Coronary artery (tissue), 2 donors: ENCODE measurements at regions not wholly inside any gene's neighbourhood (a gene's known extent, or its start where the extent isn't known, plus 50 kb on each side); places are given as distances from the start of the nearest gene placed in this dataset.

ENCODE experiments used
- DNase-seq: peaks from one replicate; pipeline ENCODE4 v3.0.0-alpha.2; 2017; ENCODE audit warnings: low spot score
- H3K27ac ChIP-seq, 2 donors: fragments of 200-600 bp; sonication (generic); one replicate each; pipeline ENCODE4 v1.5.1; 2016 to 2019
- H3K4me3 ChIP-seq: fragments of 200-600 bp; sonication (generic); 2 replicates; pipeline ENCODE4 v1.5.1; 2016; ENCODE audit warnings: mild to moderate bottlenecking, moderate library complexity
- TF ChIP-seq, protein P1 (sequence below): fragments of 200-600 bp; sonication (generic); IDR thresholded peaks from one replicate; pipeline ENCODE4 v1.5.1; 2019; ENCODE audit warnings: antibody characterized with exemption

DNA sequence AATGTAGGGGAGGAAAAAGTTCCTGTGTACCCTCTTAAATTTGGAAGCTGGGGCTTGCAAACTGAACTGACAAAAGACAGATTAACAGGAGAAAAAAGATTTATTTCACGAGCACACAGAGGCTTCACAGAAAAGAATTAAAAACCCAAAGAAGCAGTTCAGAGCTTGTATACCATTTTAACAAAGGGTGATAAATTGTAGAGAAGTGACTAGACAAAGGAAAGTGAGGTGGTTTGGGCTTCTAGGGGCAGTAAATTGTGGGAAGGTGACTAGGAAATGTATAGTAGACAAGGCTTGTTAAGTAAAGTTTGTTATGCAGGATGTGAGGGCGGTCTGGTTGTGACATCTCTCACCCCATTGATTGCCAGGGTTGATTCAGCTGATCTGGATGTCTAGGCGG is 53.5 kb upstream of the ZDBF2 start:
- Histone ChIP-seq H3K27ac (no peak overlapping the region), H3K4me3 (no peak overlapping the region)
- TF ChIP-seq, protein P1, sequence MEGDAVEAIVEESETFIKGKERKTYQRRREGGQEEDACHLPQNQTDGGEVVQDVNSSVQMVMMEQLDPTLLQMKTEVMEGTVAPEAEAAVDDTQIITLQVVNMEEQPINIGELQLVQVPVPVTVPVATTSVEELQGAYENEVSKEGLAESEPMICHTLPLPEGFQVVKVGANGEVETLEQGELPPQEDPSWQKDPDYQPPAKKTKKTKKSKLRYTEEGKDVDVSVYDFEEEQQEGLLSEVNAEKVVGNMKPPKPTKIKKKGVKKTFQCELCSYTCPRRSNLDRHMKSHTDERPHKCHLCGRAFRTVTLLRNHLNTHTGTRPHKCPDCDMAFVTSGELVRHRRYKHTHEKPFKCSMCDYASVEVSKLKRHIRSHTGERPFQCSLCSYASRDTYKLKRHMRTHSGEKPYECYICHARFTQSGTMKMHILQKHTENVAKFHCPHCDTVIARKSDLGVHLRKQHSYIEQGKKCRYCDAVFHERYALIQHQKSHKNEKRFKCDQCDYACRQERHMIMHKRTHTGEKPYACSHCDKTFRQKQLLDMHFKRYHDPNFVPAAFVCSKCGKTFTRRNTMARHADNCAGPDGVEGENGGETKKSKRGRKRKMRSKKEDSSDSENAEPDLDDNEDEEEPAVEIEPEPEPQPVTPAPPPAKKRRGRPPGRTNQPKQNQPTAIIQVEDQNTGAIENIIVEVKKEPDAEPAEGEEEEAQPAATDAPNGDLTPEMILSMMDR: no peak
- no peak for DNase-seq
